ENCODE measurements at regions not wholly inside any gene's neighbourhood (a gene's known extent, or its start where the extent isn't known, plus 50 kb on each side); places are given as distances from the start of the nearest gene placed in this dataset.
A peak's percentile ranks its signal among the peaks of the same experiment; 100 is the strongest.

DNA sequence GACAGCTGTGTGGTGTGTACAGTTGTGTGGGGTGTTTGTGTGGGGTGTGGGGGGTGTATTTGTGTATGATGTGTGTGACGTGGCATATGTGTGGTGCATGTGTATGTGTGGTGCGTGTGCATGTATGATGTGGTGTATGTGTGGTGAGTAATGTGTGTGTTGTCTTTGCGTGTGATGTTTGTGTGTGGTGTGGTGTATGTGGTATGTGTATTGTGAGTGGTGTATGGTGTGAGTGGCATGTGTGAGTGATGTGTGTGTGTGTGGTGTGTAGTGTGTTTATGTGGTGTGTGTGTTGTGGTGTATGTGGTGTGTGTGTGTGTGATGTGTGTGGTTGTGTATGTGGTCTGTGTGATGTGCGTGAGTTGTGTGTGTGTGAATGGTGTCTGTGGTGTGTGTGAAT is 191.1 kb downstream of the MELK start:
- DNase-seq (ENCODE audit: extremely low spot score, unreplicated experiment): no peak
- H3K27ac Mint-ChIP-seq (ENCODE audit: unreplicated experiment): no peak overlapping the region
- TF ChIP-seq, protein P1, sequence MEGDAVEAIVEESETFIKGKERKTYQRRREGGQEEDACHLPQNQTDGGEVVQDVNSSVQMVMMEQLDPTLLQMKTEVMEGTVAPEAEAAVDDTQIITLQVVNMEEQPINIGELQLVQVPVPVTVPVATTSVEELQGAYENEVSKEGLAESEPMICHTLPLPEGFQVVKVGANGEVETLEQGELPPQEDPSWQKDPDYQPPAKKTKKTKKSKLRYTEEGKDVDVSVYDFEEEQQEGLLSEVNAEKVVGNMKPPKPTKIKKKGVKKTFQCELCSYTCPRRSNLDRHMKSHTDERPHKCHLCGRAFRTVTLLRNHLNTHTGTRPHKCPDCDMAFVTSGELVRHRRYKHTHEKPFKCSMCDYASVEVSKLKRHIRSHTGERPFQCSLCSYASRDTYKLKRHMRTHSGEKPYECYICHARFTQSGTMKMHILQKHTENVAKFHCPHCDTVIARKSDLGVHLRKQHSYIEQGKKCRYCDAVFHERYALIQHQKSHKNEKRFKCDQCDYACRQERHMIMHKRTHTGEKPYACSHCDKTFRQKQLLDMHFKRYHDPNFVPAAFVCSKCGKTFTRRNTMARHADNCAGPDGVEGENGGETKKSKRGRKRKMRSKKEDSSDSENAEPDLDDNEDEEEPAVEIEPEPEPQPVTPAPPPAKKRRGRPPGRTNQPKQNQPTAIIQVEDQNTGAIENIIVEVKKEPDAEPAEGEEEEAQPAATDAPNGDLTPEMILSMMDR (IDR thresholded peaks at IDR 0.05): no peak
- H3K9me3 Mint-ChIP-seq (ENCODE audit: unreplicated experiment): no peaks in the 10 kb centered on the region
- no peaks in the 10 kb centered on the region for H3K4me1 Mint-ChIP-seq (ENCODE audit: unreplicated experiment)
- peaks cover 33% of the 10 kb centered on the region for H3K27me3 Mint-ChIP-seq (ENCODE audit: unreplicated experiment)
- no peak overlapping the region for H3K4me3 Mint-ChIP-seq (ENCODE audit: unreplicated experiment)
- H3K36me3 Mint-ChIP-seq (ENCODE audit: unreplicated experiment): no peaks in the 10 kb centered on the region

DNA sequence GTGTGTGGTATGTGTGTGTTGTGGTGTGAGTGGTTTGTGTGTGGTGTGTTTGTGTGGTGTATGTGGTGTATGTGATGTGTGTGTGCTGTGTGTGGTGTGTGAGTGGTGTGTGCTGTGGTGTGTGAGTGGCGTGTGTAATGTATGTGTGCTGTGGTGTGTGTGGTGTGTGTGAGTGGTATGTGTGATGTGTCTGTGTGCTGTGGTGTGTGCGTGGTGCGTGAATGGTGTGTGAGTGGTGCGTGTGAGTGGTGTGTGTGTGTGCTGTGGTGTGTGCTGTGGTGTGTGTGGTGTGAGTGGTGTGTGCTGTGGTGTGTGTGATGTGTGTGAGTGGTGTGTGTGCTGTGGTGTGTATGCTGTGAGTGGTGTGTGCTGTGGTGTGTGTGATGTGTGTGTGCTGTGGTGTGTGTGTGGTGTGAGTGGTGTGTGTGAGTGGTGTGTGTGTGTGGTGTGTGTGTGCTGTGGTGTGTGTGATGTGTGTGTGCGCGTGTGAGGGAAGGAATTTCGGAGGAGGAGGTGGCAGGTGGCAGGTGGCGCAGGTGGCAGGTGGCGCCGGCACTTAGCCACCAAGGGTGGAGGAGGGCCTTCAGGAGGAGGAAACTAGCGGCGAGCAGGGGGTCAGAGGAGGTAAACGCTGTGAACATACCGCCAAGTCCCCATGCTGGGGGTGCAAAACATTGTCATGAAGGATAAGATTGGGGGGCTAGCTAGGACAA is 191.8 kb downstream of the MELK start:
- no peaks in the 10 kb centered on the region for H3K4me1 Mint-ChIP-seq (ENCODE audit: unreplicated experiment)
- H3K36me3 Mint-ChIP-seq (ENCODE audit: unreplicated experiment): no peaks in the 10 kb centered on the region
- H3K9me3 Mint-ChIP-seq (ENCODE audit: unreplicated experiment): no peaks in the 10 kb centered on the region
- no peak overlapping the region for H3K27ac Mint-ChIP-seq (ENCODE audit: unreplicated experiment)
- DNase-seq (ENCODE audit: extremely low spot score, unreplicated experiment): no peak
- no peak overlapping the region for H3K4me3 Mint-ChIP-seq (ENCODE audit: unreplicated experiment)
- H3K27me3 Mint-ChIP-seq (ENCODE audit: unreplicated experiment): peaks cover 39% of the 10 kb centered on the region
- TF ChIP-seq, protein P1 (IDR thresholded peaks at IDR 0.05): no peak

DNA sequence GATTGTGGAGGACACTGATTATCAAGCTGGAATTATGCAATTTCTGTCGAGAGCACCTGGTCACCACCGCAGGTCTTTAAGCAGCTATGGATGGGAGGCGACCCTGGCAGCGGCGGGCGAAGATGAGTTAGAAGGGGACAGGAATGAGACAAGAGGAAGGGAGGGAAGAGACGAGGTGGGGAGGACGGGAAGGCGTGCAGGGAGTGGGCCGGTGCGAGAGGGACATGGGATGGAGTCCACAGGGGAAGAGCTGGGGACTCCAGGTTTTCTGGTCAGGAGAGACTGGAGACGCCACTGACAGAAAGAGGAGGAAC is 192.3 kb downstream of the MELK start:
- no peak for DNase-seq (ENCODE audit: extremely low spot score, unreplicated experiment)
- no peaks in the 10 kb centered on the region for H3K4me1 Mint-ChIP-seq (ENCODE audit: unreplicated experiment)
- H3K36me3 Mint-ChIP-seq (ENCODE audit: unreplicated experiment): no peaks in the 10 kb centered on the region
- peaks cover 37% of the 10 kb centered on the region for H3K27me3 Mint-ChIP-seq (ENCODE audit: unreplicated experiment)
- TF ChIP-seq, protein P1 (IDR thresholded peaks at IDR 0.05): no peak
- H3K27ac Mint-ChIP-seq (ENCODE audit: unreplicated experiment): no peak overlapping the region
- H3K9me3 Mint-ChIP-seq (ENCODE audit: unreplicated experiment): no peaks in the 10 kb centered on the region
- H3K4me3 Mint-ChIP-seq (ENCODE audit: unreplicated experiment): no peak overlapping the region

DNA sequence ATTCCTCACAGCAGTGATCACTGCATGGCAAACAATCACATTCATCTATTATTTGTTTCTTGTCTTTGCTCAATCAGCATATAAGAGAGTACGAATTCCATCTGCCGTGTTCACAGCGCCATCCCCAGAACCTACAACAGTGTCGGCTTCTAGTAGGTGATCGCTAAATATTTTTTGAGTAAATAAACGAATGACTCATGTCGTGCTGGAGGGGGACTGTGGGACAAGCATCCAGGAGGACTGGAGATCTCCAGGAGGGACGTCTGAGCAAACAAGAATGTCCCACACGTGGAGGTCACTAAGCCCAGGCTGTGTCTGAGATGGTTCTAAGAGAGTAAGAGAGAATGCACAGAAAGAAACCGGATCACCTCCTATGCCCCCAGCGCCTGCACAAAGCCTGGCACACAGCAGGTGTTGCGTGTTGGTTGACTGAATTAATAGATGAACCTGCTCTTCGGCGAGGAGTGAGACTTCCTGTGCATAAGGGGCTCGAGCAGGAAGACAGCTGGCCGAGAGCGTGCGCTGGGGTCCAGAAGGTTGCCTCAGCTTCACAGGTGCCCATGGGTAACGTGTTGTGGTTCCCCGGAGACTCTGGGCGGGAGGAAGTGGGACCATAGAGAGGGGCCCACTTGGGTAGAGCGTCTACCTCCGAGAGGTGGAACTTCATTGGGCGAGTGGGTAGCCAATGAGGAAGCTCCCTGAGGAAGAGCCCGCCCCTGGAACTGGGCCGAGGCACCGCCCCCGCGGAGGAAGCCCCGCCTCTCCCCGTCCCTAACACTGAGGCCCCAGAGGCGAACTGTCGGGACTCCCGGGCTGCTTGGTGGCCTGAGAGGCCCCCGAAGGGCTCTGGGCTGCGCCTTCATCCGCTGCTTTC is 193.0 kb downstream of the MELK start:
- Mint-ChIP-seq H3K9me3 (ENCODE audit: unreplicated experiment) (no peaks in the 10 kb centered on the region), H3K27ac (ENCODE audit: unreplicated experiment) (no peak overlapping the region), H3K36me3 (ENCODE audit: unreplicated experiment) (no peaks in the 10 kb centered on the region), H3K4me3 (ENCODE audit: unreplicated experiment) (peak overlapping the region; percentile 36), H3K4me1 (ENCODE audit: unreplicated experiment) (no peaks in the 10 kb centered on the region), H3K27me3 (ENCODE audit: unreplicated experiment) (peaks cover 31% of the 10 kb centered on the region)
- no peak for DNase-seq (ENCODE audit: extremely low spot score, unreplicated experiment)
- TF ChIP-seq, protein P1 (IDR thresholded peaks at IDR 0.05): no peak

DNA sequence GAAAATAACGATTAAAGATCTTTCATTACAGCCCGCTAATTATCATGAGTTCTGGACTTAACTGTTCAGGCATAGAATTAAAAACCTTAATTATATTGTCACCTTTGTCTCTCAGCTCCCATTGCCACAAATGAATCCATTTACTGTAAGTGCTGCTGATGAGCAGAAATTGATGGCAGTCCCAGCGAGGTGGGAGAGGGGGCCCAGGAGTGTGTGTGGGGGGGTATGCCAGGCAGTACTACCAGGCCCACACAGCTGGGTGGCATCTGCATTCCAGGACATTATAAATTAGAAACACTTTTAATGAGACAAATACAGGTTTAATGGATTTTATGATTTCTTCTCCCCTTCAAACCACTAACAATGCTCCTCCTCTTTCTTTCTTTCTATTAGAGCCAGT is 196.0 kb downstream of the MELK start:
- Mint-ChIP-seq H3K27me3 (ENCODE audit: unreplicated experiment) (peaks cover 25% of the 10 kb centered on the region), H3K4me1 (ENCODE audit: unreplicated experiment) (no peaks in the 10 kb centered on the region)

More for the DNA sequence above, 196.0 kb downstream of the MELK start:
- no peak overlapping the region for H3K27ac Mint-ChIP-seq (ENCODE audit: unreplicated experiment)
- H3K36me3 Mint-ChIP-seq (ENCODE audit: unreplicated experiment): no peaks in the 10 kb centered on the region
- TF ChIP-seq, protein P1 (IDR thresholded peaks at IDR 0.05): no peak
- no peaks in the 10 kb centered on the region for H3K9me3 Mint-ChIP-seq (ENCODE audit: unreplicated experiment)
- no peak overlapping the region for H3K4me3 Mint-ChIP-seq (ENCODE audit: unreplicated experiment)
- DNase-seq (ENCODE audit: extremely low spot score, unreplicated experiment): no peak

All from osteocyte (in vitro differentiated cells).